Hepatocyte (in vitro differentiated cells): ENCODE measurements at regions not wholly inside any gene's neighbourhood (a gene's known extent, or its start where the extent isn't known, plus 50 kb on each side); places are given as distances from the start of the nearest gene placed in this dataset.

Experiments
- EZH2 ChIP-seq: fragments of 200-600 bp; sonication (generic); IDR thresholded peaks from 2 replicates; pipeline ENCODE4 v1.6.1; 2016; ENCODE audit warnings: antibody characterized with exemption, mild to moderate bottlenecking, borderline replicate concordance
- TF ChIP-seq, protein P1 (sequence below): fragments of 200-600 bp; sonication (generic); IDR thresholded peaks from 2 replicates; pipeline ENCODE4 v1.5.1; 2016; ENCODE audit warnings: antibody characterized with exemption, mild to moderate bottlenecking; ENCODE audit not compliant: poor library complexity

DNA sequence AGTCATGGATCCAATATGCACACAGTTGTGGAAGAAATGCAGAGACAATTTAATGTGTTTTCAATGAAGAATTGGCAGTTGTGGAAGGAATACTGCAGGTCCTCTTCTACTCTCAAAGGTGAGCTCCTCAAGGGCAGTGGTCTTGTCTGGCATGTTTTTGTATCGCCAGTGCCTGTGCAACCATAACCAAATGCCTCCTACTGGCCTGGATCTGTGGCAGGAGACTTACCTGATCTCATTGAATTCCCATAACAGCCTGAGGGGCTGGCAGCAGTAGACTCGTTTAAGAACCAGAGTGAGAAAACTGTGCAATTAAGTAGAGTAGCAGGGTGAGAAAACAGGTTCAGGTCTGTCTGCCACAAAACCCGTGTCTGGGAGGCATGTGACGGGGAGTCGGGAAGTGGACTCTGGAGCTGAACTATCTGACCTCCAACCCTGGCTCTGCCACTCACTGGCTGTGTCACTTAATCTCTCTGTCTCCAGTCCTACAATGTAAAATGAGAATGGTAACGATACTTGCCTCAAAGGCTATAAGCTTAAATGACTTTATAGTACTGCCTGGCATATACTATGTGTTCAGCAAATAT is 268.2 kb upstream of the SSTR1 start:
- TF ChIP-seq EZH2 = no peak
- TF ChIP-seq, protein P1, sequence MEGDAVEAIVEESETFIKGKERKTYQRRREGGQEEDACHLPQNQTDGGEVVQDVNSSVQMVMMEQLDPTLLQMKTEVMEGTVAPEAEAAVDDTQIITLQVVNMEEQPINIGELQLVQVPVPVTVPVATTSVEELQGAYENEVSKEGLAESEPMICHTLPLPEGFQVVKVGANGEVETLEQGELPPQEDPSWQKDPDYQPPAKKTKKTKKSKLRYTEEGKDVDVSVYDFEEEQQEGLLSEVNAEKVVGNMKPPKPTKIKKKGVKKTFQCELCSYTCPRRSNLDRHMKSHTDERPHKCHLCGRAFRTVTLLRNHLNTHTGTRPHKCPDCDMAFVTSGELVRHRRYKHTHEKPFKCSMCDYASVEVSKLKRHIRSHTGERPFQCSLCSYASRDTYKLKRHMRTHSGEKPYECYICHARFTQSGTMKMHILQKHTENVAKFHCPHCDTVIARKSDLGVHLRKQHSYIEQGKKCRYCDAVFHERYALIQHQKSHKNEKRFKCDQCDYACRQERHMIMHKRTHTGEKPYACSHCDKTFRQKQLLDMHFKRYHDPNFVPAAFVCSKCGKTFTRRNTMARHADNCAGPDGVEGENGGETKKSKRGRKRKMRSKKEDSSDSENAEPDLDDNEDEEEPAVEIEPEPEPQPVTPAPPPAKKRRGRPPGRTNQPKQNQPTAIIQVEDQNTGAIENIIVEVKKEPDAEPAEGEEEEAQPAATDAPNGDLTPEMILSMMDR = no peak
